ENCODE measurements at regions not wholly inside any gene's neighbourhood (a gene's known extent, or its start where the extent isn't known, plus 50 kb on each side); places are given as distances from the start of the nearest gene placed in this dataset.
"Not testable (repeated sequence)": the region's sequence is repeated elsewhere in the genome, so short reads cannot be mapped to it uniquely, and the experiment has no call there.

DNA sequence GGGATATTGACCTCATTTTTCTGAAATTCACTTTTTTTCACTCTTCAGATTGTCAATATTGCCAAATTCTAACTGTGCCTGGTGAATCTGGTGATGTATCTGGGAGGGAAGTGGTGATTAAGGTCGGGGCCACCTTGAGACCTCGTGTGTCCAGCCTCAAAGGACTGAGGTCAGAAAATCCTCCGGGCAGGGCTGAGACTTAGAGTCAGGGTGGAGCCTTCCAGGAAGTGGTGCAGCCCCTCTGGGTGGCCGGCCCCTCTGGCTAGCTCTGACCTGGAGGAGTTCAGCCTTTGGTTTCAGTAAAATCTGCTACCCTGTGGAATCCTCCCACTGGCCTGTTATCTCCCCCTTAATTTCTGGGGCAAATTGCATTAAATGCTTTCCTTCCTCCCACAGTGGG, 175.7 kb downstream of the TRIM43 start:
- not testable (repeated sequence) for DNase-seq

DNA sequence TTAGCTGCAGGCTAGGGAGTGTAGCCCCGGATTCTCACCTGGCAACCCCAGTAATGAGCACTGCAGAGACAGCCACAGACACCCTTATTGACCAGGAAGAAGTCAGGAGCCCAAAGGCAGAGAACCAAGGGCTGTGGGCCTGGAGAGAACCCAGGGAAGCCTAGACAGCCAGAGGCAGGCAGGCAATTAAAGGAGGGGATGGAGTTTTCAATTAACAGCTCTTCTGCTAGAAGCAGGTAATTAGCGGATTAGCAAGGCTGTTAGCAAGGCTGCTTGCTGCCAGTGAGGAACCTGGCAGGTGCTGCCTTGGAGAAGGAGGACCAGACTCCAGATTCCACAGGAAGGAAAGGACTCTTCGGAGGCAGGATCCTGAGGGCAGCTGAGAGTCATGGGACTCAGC, 176.1 kb downstream of the TRIM43 start:
- not testable (repeated sequence) for DNase-seq

DNA sequence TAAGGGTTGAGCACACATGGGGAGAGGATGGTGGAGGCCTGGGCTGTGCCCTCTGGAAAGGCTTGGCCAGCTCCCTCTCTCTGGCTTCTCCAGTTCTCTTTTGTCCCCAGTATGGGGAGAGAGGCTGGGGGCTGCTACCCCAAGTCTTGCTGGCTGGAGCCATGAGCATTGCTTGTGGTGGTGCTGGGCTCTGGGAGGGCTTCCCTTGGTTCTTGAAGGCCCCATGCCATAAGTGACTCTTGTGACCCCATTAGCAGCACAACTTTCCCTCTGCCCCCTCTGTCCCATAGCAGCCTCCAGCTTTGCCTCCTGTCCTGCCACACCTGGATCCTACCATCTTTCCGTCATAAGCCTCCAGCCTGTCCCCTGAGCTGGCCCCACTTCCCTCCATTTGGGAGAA, 177.5 kb downstream of the TRIM43 start:
- DNase-seq = not testable (repeated sequence)

DNA sequence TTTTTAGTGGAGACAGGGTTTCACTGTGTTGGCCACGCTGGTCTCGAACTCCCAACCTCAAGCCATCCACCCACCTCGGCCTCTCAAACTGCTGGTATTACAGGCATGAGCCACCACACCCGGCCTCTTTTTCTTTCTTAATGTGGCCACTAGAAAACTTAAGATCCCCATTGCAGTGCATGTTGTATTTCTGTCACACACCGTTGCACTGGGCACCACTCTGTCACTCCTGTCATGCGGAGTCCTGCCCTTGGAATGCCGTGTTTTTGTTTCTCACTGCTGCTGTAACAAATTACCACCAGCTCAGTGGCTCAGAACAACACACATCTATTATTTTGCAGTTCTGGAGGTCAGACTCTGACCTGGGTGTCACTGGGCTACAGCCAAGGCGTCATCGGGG, 178.9 kb downstream of the TRIM43 start:
- not testable (repeated sequence) for DNase-seq

DNA sequence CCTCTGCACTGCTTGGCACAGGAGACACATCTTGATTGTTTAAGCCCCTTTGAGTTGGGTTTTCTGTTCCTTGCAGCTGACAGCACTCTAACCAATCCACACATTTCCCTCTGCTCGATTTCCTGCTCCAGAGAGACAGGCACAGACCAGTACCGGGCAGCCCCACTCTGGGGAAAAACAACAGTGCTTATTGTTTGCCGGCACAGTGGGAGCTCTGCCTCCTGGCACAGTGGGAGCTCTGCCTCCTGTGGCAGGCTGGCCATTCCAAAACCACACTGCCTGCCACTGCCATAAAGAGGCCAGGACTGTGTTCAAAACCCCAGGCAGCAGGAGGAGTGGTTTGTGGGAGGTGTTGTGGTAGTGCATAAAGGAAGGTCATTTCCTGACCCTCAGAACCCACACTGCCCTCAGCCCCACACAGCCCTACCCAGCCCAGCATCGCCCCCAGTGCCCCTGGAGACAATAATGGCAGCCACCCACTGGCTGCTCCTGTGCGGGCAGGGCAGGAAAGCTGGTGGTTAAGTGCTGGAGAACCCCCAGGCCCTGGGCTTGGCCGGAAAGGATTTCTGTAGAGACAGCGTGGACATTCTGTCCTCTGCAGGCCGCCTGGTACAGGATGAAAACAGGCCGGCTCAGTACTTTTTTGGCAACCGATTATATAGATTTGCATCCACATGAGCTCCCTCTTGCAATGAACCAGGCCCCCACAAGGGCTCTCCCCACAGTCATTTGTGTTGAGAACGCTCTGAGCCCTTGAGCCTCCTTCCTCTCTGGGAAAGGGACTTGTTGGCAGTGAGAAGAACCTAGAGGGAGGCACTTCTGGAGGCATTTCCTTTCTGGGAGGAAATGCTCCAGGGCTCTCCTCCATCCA, 182.8 kb downstream of the TRIM43 start:
- not testable (repeated sequence) for DNase-seq

DNA sequence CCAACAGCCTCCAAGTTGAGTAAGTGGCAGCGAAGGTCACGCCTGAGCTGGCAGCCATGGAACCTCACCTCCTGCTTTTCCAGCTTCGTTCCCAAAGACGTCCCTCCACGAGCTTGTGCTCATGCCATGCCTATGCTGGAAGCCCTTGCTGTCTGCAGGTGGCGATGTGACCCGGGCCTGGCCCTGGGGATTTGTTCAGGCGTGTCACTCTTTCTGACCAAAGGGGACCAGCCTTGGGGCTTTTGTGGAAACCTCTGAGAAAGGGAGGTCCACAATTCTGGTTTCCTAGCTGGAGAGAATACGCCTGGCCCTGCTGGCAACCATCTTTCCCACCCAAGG, 183.4 kb downstream of the TRIM43 start:
- not testable (repeated sequence) for DNase-seq
